Lung (tissue), 11 donors: ENCODE measurements at regions not wholly inside any gene's neighbourhood (a gene's known extent, or its start where the extent isn't known, plus 50 kb on each side); places are given as distances from the start of the nearest gene placed in this dataset.
"Not testable (repeated sequence)": the region's sequence is repeated elsewhere in the genome, so short reads cannot be mapped to it uniquely, and the experiment has no call there.

Experiments used
- ATAC-seq: fragments of 200-7000 bp; cut with Tn5 transposase; one replicate; pipeline ENCODE4 v1.9.1; 2020; ENCODE audit warnings: moderate number of reproducible peaks; ENCODE audit not compliant: insufficient read depth, low FRiP score
- DNase-seq, 3 donors: peaks; one replicate each; pipeline ENCODE4 v3.0.0-alpha.2; 2013 to 2017
- H3K27ac ChIP-seq, 2 donors: one replicate each; pipeline ENCODE4 v1.5.1; 2013; ENCODE audit warnings: mild to moderate bottlenecking in 2 of 2, moderate library complexity in 2 of 2, control low read depth in 1 of 2, inconsistent platforms in 1 of 2, low read depth in 1 of 2, low read length in 1 of 2
- H3K27me3 ChIP-seq, 3 donors: one replicate each; pipeline ENCODE4 v1.5.1; 2013; ENCODE audit warnings: low read length in 2 of 3; ENCODE audit not compliant: control insufficient read depth in 3 of 3, insufficient read depth in 3 of 3
- H3K36me3 ChIP-seq, 4 donors: one replicate each; pipeline ENCODE4 v1.5.1; 2013; ENCODE audit warnings: low read length in 4 of 4, mild to moderate bottlenecking in 1 of 4, moderate library complexity in 1 of 4; ENCODE audit not compliant: control insufficient read depth in 4 of 4, insufficient read depth in 4 of 4
- H3K4me1 ChIP-seq, 5 donors: one replicate each; pipeline ENCODE4 v1.5.1; 2013; ENCODE audit warnings: low read length in 5 of 5, mild to moderate bottlenecking in 2 of 5, moderate library complexity in 1 of 5; ENCODE audit not compliant: control insufficient read depth in 5 of 5, insufficient read depth in 5 of 5
- H3K4me3 ChIP-seq: one replicate; pipeline ENCODE4 v1.5.1; 2013; ENCODE audit warnings: mild to moderate bottlenecking, control low read depth, moderate library complexity
- H3K9ac ChIP-seq, 2 donors: one replicate each; pipeline ENCODE4 v1.5.1; 2013; ENCODE audit warnings: low read length in 2 of 2, control low read depth in 1 of 2; ENCODE audit not compliant: insufficient read depth in 1 of 2
- H3K9me3 ChIP-seq, 4 donors: one replicate each; pipeline ENCODE4 v1.5.1; 2013; ENCODE audit warnings: low read length in 3 of 4, mild to moderate bottlenecking in 1 of 4, moderate library complexity in 1 of 4; ENCODE audit not compliant: control insufficient read depth in 4 of 4, insufficient read depth in 3 of 4
- WGBS, 2 donors: extraction: QIAGEN DNeasy Blood & Tissue Kit; methylation state at CpG; one replicate each; pipeline ENCODE4 v1.1.7; 2013; 5-methylcytosine and 5-hydroxymethylcytosine counted together
- TF ChIP-seq, protein P1 (sequence below): IDR thresholded peaks from 2 replicates; pipeline ENCODE4 v1.5.1; 2012; ENCODE audit warnings: mild to moderate bottlenecking; ENCODE audit errors: control extremely low read depth, extremely low read depth
- donor health status: control.
- donor health status: control.
- donor health status: Bipolar disorder and iron deficiency.
- donor health status: healthy.
- donor health status: DM: yes; HTN: yes; CAD: no.

DNA sequence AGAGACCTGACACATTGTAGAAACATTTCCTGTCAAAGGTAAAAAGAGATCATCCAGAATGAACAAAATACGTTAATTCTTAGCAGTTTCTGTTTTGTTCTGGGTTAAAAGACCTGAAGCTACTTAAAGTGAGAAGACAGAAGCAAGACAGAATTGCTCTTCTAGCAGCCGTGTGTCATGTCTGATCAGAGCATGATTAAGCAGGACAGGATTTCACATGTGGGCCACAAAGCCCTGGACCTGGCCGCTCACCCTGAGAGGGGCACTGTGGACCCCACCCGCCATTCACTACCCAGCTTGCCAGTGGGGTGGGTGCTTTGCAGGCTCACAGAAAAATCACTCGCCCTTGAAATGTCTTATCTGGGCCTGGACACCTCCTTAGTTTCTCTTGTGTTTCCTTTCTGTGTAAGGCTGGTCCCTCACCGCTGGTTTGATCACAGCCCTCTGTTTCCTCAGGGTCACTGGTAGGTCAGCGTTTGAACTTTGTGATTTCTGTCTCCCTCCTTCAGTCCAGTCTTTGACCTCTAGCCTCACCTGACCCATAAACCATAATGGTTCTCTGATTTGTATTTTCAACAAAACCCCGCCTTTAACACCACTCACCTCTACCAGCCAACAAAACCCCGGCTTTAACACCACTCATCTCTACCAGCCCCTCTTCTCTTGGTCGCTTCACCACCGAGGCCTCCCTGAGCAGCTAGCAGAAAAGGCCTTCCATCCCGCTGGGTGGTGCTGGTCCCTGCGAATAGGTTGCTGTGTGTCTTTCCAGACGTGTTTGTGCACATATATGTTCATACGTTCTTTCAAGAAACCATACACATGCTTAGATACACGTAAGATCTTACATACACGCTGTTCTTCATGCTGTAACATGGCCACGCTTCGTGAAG is 185.0 kb downstream of the OR4M2 start:
- Histone ChIP-seq H3K27ac (no peak overlapping the region), H3K27me3 (no peaks in the 10 kb centered on the region), H3K4me3 (no peak overlapping the region), H3K4me1 (no peaks in the 10 kb centered on the region), H3K36me3 (no peaks in the 10 kb centered on the region), H3K9me3 (peaks cover 0 to 39% (median under 1%) of the 10 kb centered on the region in 4 donors), H3K9ac (no peak overlapping the region)
- no peak for ATAC-seq
- WGBS, 2 donors = 80 to 85% methylated on average over 19 of the region's 19 CpGs
- no peak for DNase-seq
- TF ChIP-seq, protein P1, sequence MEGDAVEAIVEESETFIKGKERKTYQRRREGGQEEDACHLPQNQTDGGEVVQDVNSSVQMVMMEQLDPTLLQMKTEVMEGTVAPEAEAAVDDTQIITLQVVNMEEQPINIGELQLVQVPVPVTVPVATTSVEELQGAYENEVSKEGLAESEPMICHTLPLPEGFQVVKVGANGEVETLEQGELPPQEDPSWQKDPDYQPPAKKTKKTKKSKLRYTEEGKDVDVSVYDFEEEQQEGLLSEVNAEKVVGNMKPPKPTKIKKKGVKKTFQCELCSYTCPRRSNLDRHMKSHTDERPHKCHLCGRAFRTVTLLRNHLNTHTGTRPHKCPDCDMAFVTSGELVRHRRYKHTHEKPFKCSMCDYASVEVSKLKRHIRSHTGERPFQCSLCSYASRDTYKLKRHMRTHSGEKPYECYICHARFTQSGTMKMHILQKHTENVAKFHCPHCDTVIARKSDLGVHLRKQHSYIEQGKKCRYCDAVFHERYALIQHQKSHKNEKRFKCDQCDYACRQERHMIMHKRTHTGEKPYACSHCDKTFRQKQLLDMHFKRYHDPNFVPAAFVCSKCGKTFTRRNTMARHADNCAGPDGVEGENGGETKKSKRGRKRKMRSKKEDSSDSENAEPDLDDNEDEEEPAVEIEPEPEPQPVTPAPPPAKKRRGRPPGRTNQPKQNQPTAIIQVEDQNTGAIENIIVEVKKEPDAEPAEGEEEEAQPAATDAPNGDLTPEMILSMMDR = no peak

DNA sequence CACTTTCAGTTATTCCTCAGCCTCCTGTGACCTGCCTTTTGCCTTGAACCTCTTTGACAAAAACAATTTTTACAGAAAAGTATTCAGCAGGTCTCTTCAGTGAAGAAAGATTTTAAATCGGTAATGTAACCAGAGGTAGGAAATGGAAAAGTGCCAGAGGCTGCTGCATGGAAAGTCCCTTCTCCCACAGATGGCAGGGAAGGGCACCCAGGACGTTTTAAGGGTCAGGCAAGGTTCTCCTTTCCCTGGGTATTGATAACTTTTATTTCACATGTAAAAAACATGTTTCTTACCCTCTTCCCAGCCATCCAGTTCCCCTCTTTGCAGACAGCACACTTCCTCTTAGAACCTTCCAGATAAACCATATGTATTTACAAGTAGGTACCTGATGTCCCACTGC is 185.6 kb downstream of the OR4M2 start:
- 32 to 48% methylated on average over 2 of the region's 2 CpGs for WGBS, 2 donors
- no peak for ATAC-seq

DNA sequence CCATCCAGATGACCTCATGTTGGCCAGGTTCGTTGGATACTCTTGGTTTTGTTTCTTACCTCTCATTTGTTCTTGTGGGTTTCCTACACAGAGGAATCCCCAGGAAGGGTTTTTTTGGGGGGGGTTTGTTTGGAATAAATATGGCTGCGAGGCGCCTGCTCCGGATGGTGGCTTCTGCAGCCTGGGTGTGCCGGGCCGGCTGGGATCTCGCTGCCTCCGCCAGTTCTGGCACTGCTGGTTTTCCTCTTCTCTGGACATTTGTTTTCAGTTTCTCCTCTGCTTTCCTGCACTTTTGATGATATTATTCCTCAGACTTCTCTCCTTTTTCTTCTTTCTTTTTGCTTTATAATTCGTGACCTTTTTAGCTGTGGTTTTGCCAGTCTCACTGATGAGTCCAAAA is 187.4 kb downstream of the OR4M2 start:
- Histone ChIP-seq H3K9ac (no peak overlapping the region), H3K9me3 (peaks cover 0 to 41% (median under 1%) of the 10 kb centered on the region in 4 donors), H3K4me1 (peaks cover 0 to under 1% (median 0%) of the 10 kb centered on the region in 5 donors), H3K27ac (no peak overlapping the region), H3K27me3 (no peaks in the 10 kb centered on the region), H3K36me3 (no peaks in the 10 kb centered on the region), H3K4me3 (no peak overlapping the region)
- TF ChIP-seq, protein P1 = no peak
- no peak for DNase-seq
- WGBS, 2 donors = 86 to 93% methylated on average over 9 of the region's 9 CpGs
- ATAC-seq = no peak

More for the DNA sequence above, 185.6 kb downstream of the OR4M2 start:
- H3K27ac ChIP-seq = no peak overlapping the region
- no peaks in the 10 kb centered on the region for H3K4me1 ChIP-seq
- H3K9ac ChIP-seq = no peak overlapping the region
- H3K27me3 ChIP-seq = no peaks in the 10 kb centered on the region
- no peak overlapping the region for H3K4me3 ChIP-seq
- peaks cover 0 to 42% (median under 1%) of the 10 kb centered on the region in 4 donors for H3K9me3 ChIP-seq
- no peaks in the 10 kb centered on the region for H3K36me3 ChIP-seq
- no peak for DNase-seq
- TF ChIP-seq, protein P1 = no peak

DNA sequence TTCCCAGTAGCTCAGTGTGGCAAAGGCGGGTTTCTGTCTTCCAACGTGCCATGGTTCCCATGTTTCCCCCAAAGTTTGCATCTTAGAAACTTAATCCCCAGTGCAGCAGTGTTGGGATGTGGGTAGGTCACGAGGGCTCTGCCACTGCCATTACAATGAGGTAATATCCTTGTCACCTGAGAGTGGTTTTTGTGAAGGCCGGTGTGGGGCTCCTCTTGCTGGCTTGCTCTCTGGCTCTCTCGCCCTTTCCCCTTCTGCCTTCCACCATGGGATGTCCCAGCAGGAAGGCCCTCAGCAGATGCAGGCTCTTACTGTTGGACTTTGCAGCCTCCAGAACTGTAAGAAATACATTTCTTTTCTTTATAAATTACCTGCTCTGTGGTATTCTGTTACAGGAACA is 187.9 kb downstream of the OR4M2 start:
- H3K4me1 ChIP-seq, H3K27ac ChIP-seq, ATAC-seq, H3K36me3 ChIP-seq, H3K27me3 ChIP-seq, H3K4me3 ChIP-seq, H3K9ac ChIP-seq, DNase-seq: not testable (repeated sequence)
- 82 to 85% methylated on average over 5 of the region's 5 CpGs for WGBS, 2 donors
- peaks cover 0 to 39% (median under 1%) of the 10 kb centered on the region in 4 donors for H3K9me3 ChIP-seq

DNA sequence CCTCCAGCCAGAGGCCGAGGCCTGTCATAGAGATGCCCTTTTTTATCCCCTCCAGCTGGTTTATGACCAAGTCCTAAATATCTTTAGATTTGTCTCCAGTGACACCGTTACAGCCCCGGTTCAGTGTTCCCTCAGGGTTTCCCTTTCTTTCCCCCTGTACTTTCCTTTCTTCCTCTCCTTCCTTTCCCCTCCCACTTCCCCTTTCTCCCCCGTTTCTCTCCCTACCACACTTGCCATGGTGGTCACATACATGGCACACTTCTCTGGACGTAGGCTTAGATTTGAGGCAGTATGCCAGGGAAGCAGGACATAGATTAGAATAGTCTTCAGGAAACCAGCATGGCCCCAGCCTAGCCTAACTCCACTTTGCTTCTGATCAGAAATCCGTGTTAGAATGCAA is 188.3 kb downstream of the OR4M2 start:
- DNase-seq, H3K9ac ChIP-seq, H3K4me1 ChIP-seq, ATAC-seq, H3K36me3 ChIP-seq, H3K4me3 ChIP-seq, H3K27me3 ChIP-seq, H3K27ac ChIP-seq: not testable (repeated sequence)
- peaks cover 0 to 40% (median under 1%) of the 10 kb centered on the region in 4 donors for H3K9me3 ChIP-seq
- 58 to 64% methylated on average over 6 of the region's 6 CpGs for WGBS, 2 donors
